Activated CD8-positive, alpha-beta T cell treated with anti-CD3 and anti-CD28 coated beads for 36 hours (primary cell): ENCODE measurements at regions not wholly inside any gene's neighbourhood (a gene's known extent, or its start where the extent isn't known, plus 50 kb on each side); places are given as distances from the start of the nearest gene placed in this dataset.

Experiments used
- ATAC-seq: fragments of 200-7000 bp; cut with Tn5 transposase; one replicate; pipeline ENCODE4 v1.10.0; 2021; ENCODE audit warnings: mild to moderate bottlenecking, moderate library complexity
- CTCF ChIA-PET: fragments of 350-600 bp; sonication (Branson Sonifier 250); formaldehyde crosslinking; loops from one replicate; lab custom pipeline; 2021; ENCODE audit warnings: antibody characterized with exemption; lab: Charles Lee
- POLR2A ChIA-PET: fragments of 350-600 bp; sonication (Branson Sonifier 250); formaldehyde crosslinking; loops from one replicate; lab custom pipeline; 2021; ENCODE audit warnings: antibody characterized with exemption; lab: Charles Lee
- DNase-seq: peaks from one replicate; pipeline ENCODE4 v3.0.0-alpha.2; 2020
- H3K27ac Mint-ChIP-seq: one replicate; pipeline ENCODE4 v1.8.0; 2021; ENCODE audit warnings: mild to moderate bottlenecking, mixed read lengths
- H3K27me3 Mint-ChIP-seq: one replicate; pipeline ENCODE4 v1.8.0; 2021; ENCODE audit warnings: mixed read lengths
- H3K36me3 Mint-ChIP-seq: one replicate; pipeline ENCODE4 v1.8.0; 2021; ENCODE audit warnings: low read depth, mixed read lengths
- H3K4me1 Mint-ChIP-seq: one replicate; pipeline ENCODE4 v1.8.0; 2021; ENCODE audit warnings: low read depth, mixed read lengths
- H3K4me3 Mint-ChIP-seq: one replicate; pipeline ENCODE4 v1.8.0; 2021; ENCODE audit warnings: mild to moderate bottlenecking, moderate library complexity, mixed read lengths
- H3K9me3 Mint-ChIP-seq: one replicate; pipeline ENCODE4 v1.8.0; 2021; ENCODE audit warnings: mixed read lengths
- CTCF ChIP-seq: fragments of 200-600 bp; IDR thresholded peaks from one replicate; pipeline ENCODE4 v1.8.0; 2022; ENCODE audit warnings: antibody characterized with exemption, mild to moderate bottlenecking
- intact Hi-C: fragments of 100-400 bp; cut with micrococcal nuclease; formaldehyde crosslinking; loops from one replicate; pipeline ENCODE4 v1.10.0; 2022

GRCh38 chr6:8707956-8708772, 272.8 kb upstream of the SLC35B3 start:
- DNase-seq (no peak), ATAC-seq (no peak)
- intact Hi-C loops, result no loop called here
- no peak for TF ChIP-seq CTCF
- Mint-ChIP-seq H3K4me3 (no peak overlapping the region), H3K9me3 (no peaks in the 10 kb centered on the region), H3K4me1 (no peaks in the 10 kb centered on the region), H3K36me3 (no peaks in the 10 kb centered on the region), H3K27me3 (no peaks in the 10 kb centered on the region), H3K27ac (no peak overlapping the region)
- ChIA-PET CTCF (interaction anchor here (0.6 kb wide), 1 partner anchor 467 kb away, joined by 3 read pairs; no protein-coding TSS in a partner anchor), POLR2A (interaction anchor here (0.6 kb wide), 1 partner anchor 44 kb away, joined by 3 read pairs; no protein-coding TSS in a partner anchor)

GRCh38 chr6:8707369-8707768, 272.0 kb upstream of the SLC35B3 start:
- TF ChIP-seq CTCF, result no peak
- Mint-ChIP-seq H3K4me1 (no peaks in the 10 kb centered on the region), H3K36me3 (no peaks in the 10 kb centered on the region), H3K27me3 (no peaks in the 10 kb centered on the region), H3K9me3 (no peaks in the 10 kb centered on the region), H3K4me3 (no peak overlapping the region), H3K27ac (no peak overlapping the region)
- DNase-seq (no peak), ATAC-seq (no peak)
- ChIA-PET CTCF (interaction anchor here (0.6 to 0.7 kb wide), 2 partner anchors 468 to 702 kb away, joined by 3 read pairs; no protein-coding TSS in a partner anchor), POLR2A (no interaction called here)
- intact Hi-C loops, result no loop called here

GRCh38 chr6:8705435-8706020, 270.2 kb upstream of the SLC35B3 start:
- H3K9me3 Mint-ChIP-seq, result peaks cover 3% of the 10 kb centered on the region
- intact Hi-C loops, result no loop called here
- no peak overlapping the region for H3K27ac Mint-ChIP-seq
- ATAC-seq (no peak), DNase-seq (no peak)
- ChIA-PET CTCF (no interaction called here), POLR2A (no interaction called here)
- no peaks in the 10 kb centered on the region for H3K36me3 Mint-ChIP-seq
- no peaks in the 10 kb centered on the region for H3K4me1 Mint-ChIP-seq
- no peaks in the 10 kb centered on the region for H3K27me3 Mint-ChIP-seq
- H3K4me3 Mint-ChIP-seq, result no peak overlapping the region
- TF ChIP-seq CTCF, result no peak

- Mint-ChIP-seq H3K9me3 (peaks cover 3% of the 10 kb centered on the region), H3K36me3 (no peaks in the 10 kb centered on the region), H3K27me3 (no peaks in the 10 kb centered on the region), H3K27ac (no peak overlapping the region), H3K4me3 (no peak overlapping the region), H3K4me1 (no peaks in the 10 kb centered on the region)
- ChIA-PET POLR2A (no interaction called here), CTCF (no interaction called here)
- intact Hi-C loops, result no loop called here
- DNase-seq, result no peak
- ATAC-seq, result no peak
- TF ChIP-seq CTCF, result no peak
These were observed 267.7 kb upstream of the SLC35B3 start for GRCh38 chr6:8703059-8703458.

GRCh38 chr6:8688821-8689220, 253.5 kb upstream of the SLC35B3 start:
- H3K27me3 Mint-ChIP-seq, result no peaks in the 10 kb centered on the region
- ATAC-seq, result no peak
- TF ChIP-seq CTCF, result no peak
- H3K4me1 Mint-ChIP-seq, result no peaks in the 10 kb centered on the region
- intact Hi-C loops, result no loop called here
- H3K27ac Mint-ChIP-seq, result no peak overlapping the region
- no peak for DNase-seq
- CTCF ChIA-PET, result no interaction called here
- peaks cover 8% of the 10 kb centered on the region for H3K9me3 Mint-ChIP-seq
- no peaks in the 10 kb centered on the region for H3K36me3 Mint-ChIP-seq
- H3K4me3 Mint-ChIP-seq, result no peak overlapping the region
- POLR2A ChIA-PET, result no interaction called here
